Sigmoid colon (tissue), 3 donors: ENCODE measurements at regions not wholly inside any gene's neighbourhood (a gene's known extent, or its start where the extent isn't known, plus 50 kb on each side); places are given as distances from the start of the nearest gene placed in this dataset.

Experiments used
- CTCF ChIP-seq, 4 experiments: fragments of 450-650 bp in 3 of 4; fragments of 200-600 bp in 1 of 4; IDR thresholded peaks; one replicate each; pipeline ENCODE4 v1.5.1; 2016 to 2019; ENCODE audit warnings: antibody characterized with exemption in 4 of 4, mild to moderate bottlenecking in 3 of 4, moderate library complexity in 2 of 4
- POLR2A ChIP-seq, 2 donors: fragments of 450-650 bp; IDR thresholded peaks; one replicate each; pipeline ENCODE4 v1.6.1; 2016; ENCODE audit warnings: antibody characterized with exemption in 2 of 2, mild to moderate bottlenecking in 2 of 2, moderate library complexity in 2 of 2

GRCh38 chr17:14454746-14455145 lies 153.9 kb downstream of the HS3ST3B1 start:
- TF ChIP-seq POLR2A (IDR thresholded peaks at IDR 0.05) (no peak), CTCF (IDR thresholded peaks at IDR 0.05) (no peak)
